ENCODE measurements at regions not wholly inside any gene's neighbourhood (a gene's known extent, or its start where the extent isn't known, plus 50 kb on each side); places are given as distances from the start of the nearest gene placed in this dataset.
A peak's percentile ranks its signal among the peaks of the same experiment; 100 is the strongest.

GRCh38 chr2:59680863-59681262 is 872.6 kb downstream of the BCL11A start:
- DNase-seq (peak; percentile 38), ATAC-seq (ENCODE audit: poor library complexity) (peak; percentile 77)
- intact Hi-C loops (cut with DNase I), result no loop called here

GRCh38 chr2:59677158-59677557 is 876.3 kb downstream of the BCL11A start:
- no peak for DNase-seq
- intact Hi-C loops (cut with DNase I), result no loop called here
- no peak for ATAC-seq (ENCODE audit: poor library complexity)

GRCh38 chr2:59674100-59674499 is 879.4 kb downstream of the BCL11A start:
- ATAC-seq (ENCODE audit: poor library complexity) (no peak), DNase-seq (no peak)
- intact Hi-C loops (cut with DNase I), result no loop called here

GRCh38 chr2:59665021-59665420 is 888.4 kb downstream of the BCL11A start:
- ATAC-seq (ENCODE audit: poor library complexity), result no peak

DNA sequence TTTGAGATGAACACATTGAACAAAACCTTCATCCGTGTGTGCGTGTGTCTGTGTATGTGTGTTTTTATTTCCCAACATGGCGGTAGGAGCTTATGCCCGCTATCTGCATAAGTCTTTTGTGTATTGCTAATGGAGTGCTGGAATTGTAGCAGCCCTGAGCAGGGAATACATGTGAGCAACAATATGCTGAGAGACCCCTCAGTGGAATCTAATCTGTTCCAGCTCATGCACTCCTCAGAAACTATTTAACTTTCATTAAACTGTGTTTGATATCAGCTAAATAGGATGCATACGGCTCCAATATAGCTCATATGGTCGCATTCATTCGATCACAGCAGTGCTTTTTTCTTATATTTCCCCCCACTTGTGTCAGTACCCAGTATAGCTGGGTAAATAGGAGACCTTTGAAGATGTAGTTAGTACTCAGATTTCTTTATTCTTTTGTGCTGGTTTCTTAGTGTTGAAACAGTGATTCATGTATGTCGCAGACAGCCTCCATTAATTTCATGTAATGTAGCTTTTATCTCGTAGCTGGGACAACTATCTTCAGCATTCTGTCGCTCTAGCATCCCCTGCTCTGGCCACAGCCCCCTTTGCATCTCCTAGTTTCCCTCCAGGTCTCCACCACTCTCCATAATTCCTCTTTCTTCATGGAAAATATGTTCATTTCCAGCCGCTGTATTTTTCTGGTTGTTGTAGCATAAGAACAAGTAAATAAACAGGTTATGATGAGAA is 891.2 kb downstream of the BCL11A start:
- intact Hi-C loops (cut with DNase I), result no loop called here
- ATAC-seq (ENCODE audit: poor library complexity) (no peak), DNase-seq (no peak)

More at GRCh38 chr2:59665021-59665420, 888.4 kb downstream of the BCL11A start:
- no peak for DNase-seq
- intact Hi-C loops (cut with DNase I), result no loop called here

- no peak for DNase-seq
- intact Hi-C loops (cut with DNase I), result no loop called here
- no peak for ATAC-seq (ENCODE audit: poor library complexity)
Measured at GRCh38 chr2:59660262-59660661, 893.2 kb downstream of the BCL11A start.

DNA sequence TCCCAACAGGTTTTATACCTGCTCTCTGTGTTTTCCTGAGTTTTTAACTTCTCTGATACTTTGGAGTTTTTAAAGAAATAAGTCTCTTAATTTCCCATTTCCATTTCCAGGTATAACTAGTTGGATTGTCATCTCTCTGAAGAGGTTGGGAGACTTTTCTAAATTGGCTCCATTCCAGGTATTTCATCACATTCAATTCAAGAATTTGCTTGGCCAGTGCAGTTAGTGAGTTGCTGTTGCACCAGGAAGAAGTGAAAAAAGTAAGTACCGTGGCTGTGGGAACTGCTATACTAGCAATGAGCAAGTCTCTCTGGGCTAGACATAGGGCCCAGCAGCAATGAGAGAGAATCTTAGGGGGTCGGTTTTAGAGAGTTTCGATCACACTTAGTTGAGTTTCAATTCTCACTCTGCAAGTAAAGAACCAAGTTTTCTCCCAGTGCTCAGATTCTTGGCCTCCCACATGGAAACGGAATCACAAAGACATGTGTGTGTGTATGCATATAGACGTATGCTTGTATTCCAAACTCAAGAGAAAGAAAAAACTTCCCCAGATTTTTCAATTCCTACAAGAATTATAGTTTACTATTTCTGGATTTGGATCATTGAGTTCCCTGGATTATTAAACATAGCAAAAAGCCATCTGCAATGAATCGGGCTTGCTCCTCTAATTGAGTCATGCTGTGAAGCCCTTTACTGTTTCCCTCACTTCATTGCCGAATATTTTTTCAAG is 894.4 kb downstream of the BCL11A start:
- intact Hi-C loops (cut with DNase I), result no loop called here
- no peak for DNase-seq
- ATAC-seq (ENCODE audit: poor library complexity), result no peak

DNA sequence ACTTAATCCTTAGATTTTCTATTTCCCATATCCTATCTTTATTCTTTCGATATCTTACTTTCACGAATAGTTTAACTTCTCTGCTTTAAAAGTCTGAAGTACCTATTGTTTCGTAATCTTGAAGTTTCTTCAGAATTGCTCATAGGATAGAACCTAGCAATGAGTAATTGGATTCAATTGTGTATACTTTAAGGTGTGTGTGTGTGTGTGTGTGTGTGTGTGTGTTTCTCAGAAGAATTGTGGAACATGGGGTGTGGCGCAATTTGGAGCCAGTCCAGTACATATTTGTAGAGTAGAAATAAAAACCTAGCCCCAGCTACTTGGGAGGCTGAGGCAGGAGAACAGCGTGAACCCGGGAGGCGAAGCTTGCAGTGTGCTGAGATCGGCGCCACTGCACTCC is 897.6 kb downstream of the BCL11A start:
- no peak for ATAC-seq (ENCODE audit: poor library complexity)
- DNase-seq, result no peak
- intact Hi-C loops (cut with DNase I), result no loop called here

- intact Hi-C loops (cut with DNase I), result no loop called here
- DNase-seq (no peak), ATAC-seq (ENCODE audit: poor library complexity) (no peak)
Measured at GRCh38 chr2:59654710-59655109, 898.7 kb downstream of the BCL11A start.

GRCh38 chr2:59653164-59653563 is 900.3 kb downstream of the BCL11A start:
- intact Hi-C loops (cut with DNase I), result no loop called here

DNA sequence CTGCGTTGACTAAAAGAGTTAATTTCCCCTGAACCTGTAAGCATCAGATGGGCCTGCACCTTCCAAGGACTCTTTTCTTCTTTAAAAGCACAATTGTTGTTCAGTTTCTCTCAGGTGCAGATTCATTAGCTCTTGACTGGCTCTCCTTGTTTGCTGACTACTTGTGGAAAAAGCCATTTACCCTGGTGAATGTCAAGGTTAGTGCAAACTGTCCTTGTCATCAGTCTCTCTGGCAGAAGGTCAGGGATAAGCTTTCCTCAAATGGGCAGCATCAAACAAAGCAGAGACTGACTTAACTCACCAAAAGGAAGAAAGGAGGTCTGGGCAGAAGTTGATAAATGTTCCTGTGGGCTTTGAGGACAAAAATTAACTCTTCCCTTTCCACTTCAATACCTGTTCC is 922.7 kb downstream of the BCL11A start:
- intact Hi-C loops (cut with DNase I), result no loop called here
- ATAC-seq (ENCODE audit: poor library complexity), result peak; percentile 36
- no peak for DNase-seq

More at GRCh38 chr2:59653164-59653563, 900.3 kb downstream of the BCL11A start:
- no peak for DNase-seq
- no peak for ATAC-seq (ENCODE audit: poor library complexity)

GRCh38 chr2:59627599-59627998 is 925.9 kb downstream of the BCL11A start:
- DNase-seq (no peak), ATAC-seq (ENCODE audit: poor library complexity) (no peak)
- intact Hi-C loops (cut with DNase I), result no loop called here

- intact Hi-C loops (cut with DNase I), result no loop called here
- ATAC-seq (ENCODE audit: poor library complexity), result no peak
Measured at GRCh38 chr2:59622599-59623308, 930.7 kb downstream of the BCL11A start.

DNA sequence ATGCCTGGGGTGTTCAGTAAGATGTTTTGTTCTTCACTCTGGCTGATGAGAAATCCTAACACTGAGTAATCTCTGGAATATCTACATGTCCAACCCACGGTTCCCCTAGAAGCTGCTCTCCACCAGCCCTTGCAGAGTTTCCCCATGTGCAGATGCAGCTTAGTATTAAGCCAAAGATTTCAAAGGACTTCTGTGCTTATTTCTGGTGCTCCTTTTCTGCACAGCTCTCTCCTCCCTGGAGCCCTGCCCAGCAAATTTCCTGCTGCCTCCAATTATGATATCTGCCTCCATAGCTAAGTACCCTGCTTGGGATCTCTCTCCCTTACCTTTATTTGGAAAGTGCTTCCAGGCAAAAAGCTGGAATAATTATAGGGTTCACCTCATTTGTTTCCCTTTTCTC is 949.3 kb downstream of the BCL11A start:
- peak; percentile 58 for ATAC-seq (ENCODE audit: poor library complexity)
- DNase-seq, result no peak
- intact Hi-C loops (cut with DNase I), result no loop called here

More at GRCh38 chr2:59622599-59623308, 930.7 kb downstream of the BCL11A start:
- no peak for DNase-seq

GRCh38 chr2:59594671-59595222 is 958.7 kb downstream of the BCL11A start:
- intact Hi-C loops (cut with DNase I), result no loop called here
- ATAC-seq (ENCODE audit: poor library complexity), result no peak
- DNase-seq, result no peak

- ATAC-seq (ENCODE audit: poor library complexity) (no peak), DNase-seq (no peak)
- intact Hi-C loops (cut with DNase I), result no loop called here
Measured at GRCh38 chr2:59590798-59591197, 962.7 kb downstream of the BCL11A start.

DNA sequence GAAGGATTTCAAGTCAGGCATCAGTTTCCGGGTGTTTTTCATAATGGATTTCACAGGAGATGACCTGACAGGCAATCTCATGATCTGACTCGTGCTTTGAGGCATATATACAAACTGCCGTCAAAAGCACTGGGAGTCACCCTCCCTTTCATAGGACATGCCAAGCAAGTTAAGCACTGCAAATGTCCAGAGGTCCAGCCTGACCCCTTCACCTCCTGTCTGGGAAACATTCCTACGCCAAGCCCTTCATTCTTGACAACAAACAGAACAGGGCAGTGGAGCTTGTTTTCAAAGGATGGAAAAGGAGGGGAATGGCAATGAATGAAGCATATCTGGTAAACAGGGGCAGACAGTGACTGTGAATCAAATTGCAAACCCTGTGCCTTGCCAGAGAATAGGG is 963.6 kb downstream of the BCL11A start:
- ATAC-seq (ENCODE audit: poor library complexity), result no peak
- DNase-seq, result no peak
- intact Hi-C loops (cut with DNase I), result no loop called here

- no peak for ATAC-seq (ENCODE audit: poor library complexity)
- DNase-seq, result no peak
- intact Hi-C loops (cut with DNase I), result no loop called here
Measured at GRCh38 chr2:59588286-59588685, 965.2 kb downstream of the BCL11A start.

DNA sequence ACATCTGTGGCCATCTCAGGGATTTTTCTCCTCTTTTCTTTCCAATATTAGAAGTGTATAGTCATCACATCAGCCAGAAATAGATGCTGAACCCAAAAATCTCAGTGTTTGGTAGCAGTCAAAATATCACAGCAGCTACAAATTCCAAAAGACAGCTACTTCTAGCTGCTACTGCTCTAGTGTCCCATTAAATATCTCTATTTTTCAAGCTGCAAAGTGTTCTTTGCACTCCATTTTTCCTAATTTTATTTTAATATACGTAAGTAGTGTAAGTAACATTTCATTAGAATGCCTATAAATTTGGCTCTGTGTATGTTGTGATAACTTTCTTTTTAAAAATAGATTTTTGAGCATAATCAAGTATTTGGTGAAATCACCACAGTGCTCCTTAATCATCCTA is 967.3 kb downstream of the BCL11A start:
- no peak for ATAC-seq (ENCODE audit: poor library complexity)
- intact Hi-C loops (cut with DNase I), result no loop called here
- no peak for DNase-seq

Measured in Right ventricle myocardium superior (tissue), 1 donor.